GM18873 (cell line): ENCODE measurements at regions not wholly inside any gene's neighbourhood (a gene's known extent, or its start where the extent isn't known, plus 50 kb on each side); places are given as distances from the start of the nearest gene placed in this dataset.

Experiments used
- ATAC-seq: cut with Tn5 transposase; IDR thresholded peaks from one replicate; pipeline ENCODE4 v1.9.1; 2021; ENCODE audit warnings: mild to moderate bottlenecking, moderate library complexity, moderate number of reproducible peaks; ENCODE audit not compliant: unreplicated experiment, low FRiP score

- peak; percentile 100 for ATAC-seq
Observed at GRCh38 chr2:180334514-180334913, 327.4 kb upstream of the CWC22 start.

GRCh38 chr2:180328795-180329422, 321.8 kb upstream of the CWC22 start:
- ATAC-seq = no peak

GRCh38 chr2:180327185-180327584, 320.1 kb upstream of the CWC22 start:
- ATAC-seq = no peak

- ATAC-seq = no peak
Observed at GRCh38 chr2:180325416-180326120, 318.5 kb upstream of the CWC22 start.

GRCh38 chr2:180324182-180324581, 317.1 kb upstream of the CWC22 start:
- ATAC-seq = no peak

GRCh38 chr2:180322781-180323180, 315.7 kb upstream of the CWC22 start:
- ATAC-seq = no peak

- peak; percentile 65 for ATAC-seq
Observed at GRCh38 chr2:180319586-180320405, 312.7 kb upstream of the CWC22 start.

GRCh38 chr2:180314086-180314485, 307.0 kb upstream of the CWC22 start:
- no peak for ATAC-seq

- ATAC-seq = no peak
Observed at GRCh38 chr2:180312542-180312941, 305.4 kb upstream of the CWC22 start.

- no peak for ATAC-seq
Observed at GRCh38 chr2:180307096-180307495, 300.0 kb upstream of the CWC22 start.

GRCh38 chr2:180306346-180306745, 299.2 kb upstream of the CWC22 start:
- no peak for ATAC-seq

GRCh38 chr2:180291552-180292421, 284.7 kb upstream of the CWC22 start:
- ATAC-seq = no peak

GRCh38 chr2:180291060-180291459, 284.0 kb upstream of the CWC22 start:
- ATAC-seq = no peak

GRCh38 chr2:180289627-180290026, 282.5 kb upstream of the CWC22 start:
- ATAC-seq = no peak

GRCh38 chr2:180279581-180279980, 272.5 kb upstream of the CWC22 start:
- ATAC-seq = no peak

GRCh38 chr2:180276733-180277132, 269.6 kb upstream of the CWC22 start:
- ATAC-seq = no peak

- no peak for ATAC-seq
Observed at GRCh38 chr2:180268006-180268405, 260.9 kb upstream of the CWC22 start.

GRCh38 chr2:180261976-180262375, 254.9 kb upstream of the CWC22 start:
- no peak for ATAC-seq

GRCh38 chr2:180258579-180258978, 251.5 kb upstream of the CWC22 start:
- ATAC-seq = no peak

GRCh38 chr2:180258041-180258537, 251.0 kb upstream of the CWC22 start:
- ATAC-seq = no peak
